T-helper 17 cell (primary cell): ENCODE measurements at regions not wholly inside any gene's neighbourhood (a gene's known extent, or its start where the extent isn't known, plus 50 kb on each side); places are given as distances from the start of the nearest gene placed in this dataset.
"Not testable (repeated sequence)": the region's sequence is repeated elsewhere in the genome, so short reads cannot be mapped to it uniquely, and the experiment has no call there.

Source experiments
- ATAC-seq: fragments of 150-1000 bp; cut with Tn5 transposase; 2 replicates; pipeline ENCODE4 v1.10.0; 2021; ENCODE audit warnings: mild to moderate bottlenecking, moderate library complexity
- DNase-seq, 3 donors: peaks; one replicate each; pipeline versions ENCODE4 v3.0.0 to v3.0.0-alpha.2; 2020 to 2021
- H3K9me3 ChIP-seq: one replicate; pipeline ENCODE4 v1.7.0; 2013; ENCODE audit warnings: low read length, mild to moderate bottlenecking; ENCODE audit not compliant: control insufficient read depth, poor library complexity, severe bottlenecking
- H3K27ac Mint-ChIP-seq: one replicate; pipeline ENCODE4 v1.8.0; 2022; ENCODE audit warnings: mild to moderate bottlenecking, moderate library complexity, mixed read lengths
- H3K27me3 Mint-ChIP-seq: one replicate; pipeline ENCODE4 v1.8.0; 2022; ENCODE audit warnings: mixed read lengths
- H3K36me3 Mint-ChIP-seq: one replicate; pipeline ENCODE4 v1.8.0; 2022; ENCODE audit warnings: low read depth, mixed read lengths
- H3K4me1 Mint-ChIP-seq: one replicate; pipeline ENCODE4 v1.8.0; 2022; ENCODE audit warnings: mild to moderate bottlenecking, mixed read lengths
- H3K4me3 Mint-ChIP-seq: one replicate; pipeline ENCODE4 v1.8.0; 2022; ENCODE audit warnings: mild to moderate bottlenecking, moderate library complexity, mixed read lengths

GRCh38 chr5:99243111-99243510, 314.3 kb upstream of the CHD1 start:
- no peaks in the 10 kb centered on the region for H3K9me3 ChIP-seq
- H3K27me3 Mint-ChIP-seq, result no peaks in the 10 kb centered on the region
- DNase-seq, result no peak
- ATAC-seq, result no peak
- no peaks in the 10 kb centered on the region for H3K4me1 Mint-ChIP-seq
- no peak overlapping the region for H3K4me3 Mint-ChIP-seq
- H3K27ac Mint-ChIP-seq, result no peak overlapping the region
- H3K36me3 Mint-ChIP-seq, result no peaks in the 10 kb centered on the region

- no peaks in the 10 kb centered on the region for H3K9me3 ChIP-seq
- Mint-ChIP-seq H3K36me3 (no peaks in the 10 kb centered on the region), H3K4me1 (no peaks in the 10 kb centered on the region), H3K4me3 (no peak overlapping the region), H3K27me3 (no peaks in the 10 kb centered on the region), H3K27ac (no peak overlapping the region)
- no peak for ATAC-seq
- no peak for DNase-seq
Observed at GRCh38 chr5:99239826-99240360, 311.1 kb upstream of the CHD1 start.

- no peak for ATAC-seq
- no peaks in the 10 kb centered on the region for H3K4me1 Mint-ChIP-seq
- H3K27me3 Mint-ChIP-seq, result peaks cover 19% of the 10 kb centered on the region
- DNase-seq, result no peak
- H3K27ac Mint-ChIP-seq, result no peak overlapping the region
- H3K36me3 Mint-ChIP-seq, result no peaks in the 10 kb centered on the region
- no peaks in the 10 kb centered on the region for H3K9me3 ChIP-seq
- H3K4me3 Mint-ChIP-seq, result no peak overlapping the region
Observed at GRCh38 chr5:99191206-99191745, 262.5 kb upstream of the CHD1 start.

DNA sequence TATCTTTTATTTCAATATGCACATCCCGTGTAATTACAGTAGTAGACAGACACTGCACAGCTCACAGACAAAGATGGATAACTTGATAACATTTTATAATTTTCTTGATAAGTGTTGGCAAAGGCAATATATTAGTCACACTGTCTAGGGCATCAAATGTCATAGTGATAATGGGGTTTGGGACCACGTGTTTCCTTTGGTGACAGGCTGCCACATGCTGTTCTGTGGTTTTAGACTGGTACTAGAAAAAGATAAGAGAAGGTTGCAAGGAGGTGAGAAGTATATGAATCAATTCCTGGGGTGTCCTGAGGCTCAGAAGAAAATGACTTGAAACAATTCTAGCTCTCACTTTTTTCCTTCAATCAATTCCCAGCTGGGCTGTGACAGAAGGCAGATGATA, 258.8 kb upstream of the CHD1 start:
- DNase-seq, result no peak
- Mint-ChIP-seq H3K27me3 (peaks cover 19% of the 10 kb centered on the region), H3K4me3 (no peak overlapping the region), H3K4me1 (no peaks in the 10 kb centered on the region), H3K36me3 (no peaks in the 10 kb centered on the region), H3K27ac (no peak overlapping the region)
- ATAC-seq, result no peak
- no peaks in the 10 kb centered on the region for H3K9me3 ChIP-seq

DNA sequence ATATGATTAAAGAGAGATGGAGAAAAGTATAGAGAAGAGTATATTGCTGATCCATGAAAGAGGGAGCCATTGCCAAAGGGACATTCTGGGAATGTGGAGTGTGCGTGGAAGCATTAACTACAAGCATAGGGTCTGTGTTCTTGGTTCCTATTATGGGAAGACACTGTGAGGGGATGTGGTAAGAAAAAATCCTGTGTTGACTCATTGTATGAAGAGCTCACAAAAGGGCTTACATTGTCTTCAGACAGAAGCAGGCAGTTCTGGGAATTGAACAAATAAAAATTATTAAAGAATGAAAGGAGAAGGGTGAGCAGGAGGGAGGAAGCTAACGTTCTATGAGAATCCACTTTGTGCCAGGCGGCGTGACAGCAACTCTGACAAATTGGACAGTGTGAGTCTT, 250.4 kb upstream of the CHD1 start:
- Mint-ChIP-seq H3K4me3 (no peak overlapping the region), H3K4me1 (no peaks in the 10 kb centered on the region), H3K27me3 (peaks cover 14% of the 10 kb centered on the region), H3K27ac (no peak overlapping the region), H3K36me3 (no peaks in the 10 kb centered on the region)
- DNase-seq, result no peak
- no peak for ATAC-seq
- H3K9me3 ChIP-seq, result no peaks in the 10 kb centered on the region

GRCh38 chr5:99177796-99178195, 249.0 kb upstream of the CHD1 start:
- peaks cover 14% of the 10 kb centered on the region for H3K27me3 Mint-ChIP-seq
- no peak overlapping the region for H3K4me3 Mint-ChIP-seq
- ATAC-seq (no peak), DNase-seq (no peak)
- no peaks in the 10 kb centered on the region for H3K4me1 Mint-ChIP-seq
- H3K9me3 ChIP-seq, result no peaks in the 10 kb centered on the region
- no peaks in the 10 kb centered on the region for H3K36me3 Mint-ChIP-seq
- H3K27ac Mint-ChIP-seq, result no peak overlapping the region

DNA sequence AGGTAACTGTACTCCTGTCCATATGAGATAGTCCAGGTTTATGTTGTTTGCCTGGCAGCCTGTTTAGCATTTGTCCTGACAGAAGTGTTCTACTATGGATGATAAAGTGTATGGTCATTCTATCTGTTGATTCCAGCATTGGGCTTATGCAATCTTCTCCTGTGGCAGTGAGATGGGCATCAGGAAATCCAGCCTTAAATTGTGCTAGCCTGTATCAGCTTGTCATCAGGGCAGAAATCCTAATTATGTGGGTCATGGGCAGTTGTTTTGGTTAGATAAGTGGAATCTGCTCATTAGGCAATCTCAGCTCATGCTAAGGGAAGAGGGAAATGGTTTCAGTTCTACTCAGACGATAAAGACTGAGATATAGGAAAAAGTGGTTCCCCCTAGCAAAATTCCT, 247.4 kb upstream of the CHD1 start:
- DNase-seq (no peak), ATAC-seq (no peak)
- Mint-ChIP-seq H3K4me1 (no peaks in the 10 kb centered on the region), H3K36me3 (no peaks in the 10 kb centered on the region), H3K4me3 (no peak overlapping the region), H3K27me3 (peaks cover 14% of the 10 kb centered on the region), H3K27ac (no peak overlapping the region)
- H3K9me3 ChIP-seq, result no peaks in the 10 kb centered on the region

- Mint-ChIP-seq H3K4me1 (no peaks in the 10 kb centered on the region), H3K4me3 (no peak overlapping the region), H3K27ac (no peak overlapping the region), H3K36me3 (no peaks in the 10 kb centered on the region), H3K27me3 (peaks cover 18% of the 10 kb centered on the region)
- no peak for ATAC-seq
- DNase-seq, result no peak
- H3K9me3 ChIP-seq, result no peaks in the 10 kb centered on the region
Observed at GRCh38 chr5:99169309-99169708, 240.5 kb upstream of the CHD1 start.

DNA sequence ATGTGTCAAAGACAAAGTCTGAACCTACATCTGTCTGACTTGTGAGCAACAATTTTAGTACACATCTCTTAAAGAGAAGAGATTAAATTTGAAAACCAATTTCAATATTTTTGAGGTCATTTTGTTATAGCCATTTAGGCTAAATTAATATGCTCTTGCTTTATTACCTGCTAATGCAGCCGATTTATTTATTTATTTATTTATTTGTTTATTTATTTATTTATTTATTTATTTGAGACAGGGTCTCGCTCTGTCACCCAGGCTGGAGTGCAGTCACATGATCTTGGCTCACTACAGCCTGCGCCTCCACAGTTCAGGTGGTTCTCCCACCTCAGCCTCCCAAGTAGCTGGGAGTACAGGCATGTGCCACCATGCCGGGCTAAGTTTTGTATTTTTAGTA, 232.7 kb upstream of the CHD1 start:
- H3K36me3 Mint-ChIP-seq, H3K27ac Mint-ChIP-seq, DNase-seq, ATAC-seq, H3K9me3 ChIP-seq, H3K4me3 Mint-ChIP-seq, H3K4me1 Mint-ChIP-seq: not testable (repeated sequence)
- peaks cover 18% of the 10 kb centered on the region for H3K27me3 Mint-ChIP-seq

DNA sequence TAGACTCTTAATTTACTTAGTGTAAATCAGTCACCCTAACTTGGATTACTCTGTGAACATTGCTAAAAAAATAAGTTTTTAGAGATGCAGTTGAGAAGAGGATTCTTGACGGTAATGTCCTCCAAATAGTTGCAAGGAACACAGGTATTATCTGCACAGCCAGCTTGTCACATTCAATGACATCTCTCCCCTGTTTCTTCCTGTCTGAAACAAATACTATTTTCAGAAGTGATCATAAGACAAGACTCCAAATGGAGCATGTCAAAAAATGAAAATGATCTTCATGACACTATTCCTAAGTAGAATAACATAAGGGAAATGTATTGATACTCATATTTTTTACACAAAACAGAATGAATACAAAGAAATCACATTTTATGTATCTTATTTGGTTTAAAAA, 227.9 kb upstream of the CHD1 start:
- Mint-ChIP-seq H3K4me3 (no peak overlapping the region), H3K27ac (no peak overlapping the region), H3K36me3 (peaks cover 2% of the 10 kb centered on the region), H3K4me1 (no peaks in the 10 kb centered on the region), H3K27me3 (peaks cover 10% of the 10 kb centered on the region)
- no peaks in the 10 kb centered on the region for H3K9me3 ChIP-seq
- ATAC-seq, result no peak
- DNase-seq, result no peak

GRCh38 chr5:99143283-99143795, 214.5 kb upstream of the CHD1 start:
- H3K4me3 Mint-ChIP-seq, H3K36me3 Mint-ChIP-seq, H3K27me3 Mint-ChIP-seq, ATAC-seq, DNase-seq, H3K27ac Mint-ChIP-seq, H3K9me3 ChIP-seq, H3K4me1 Mint-ChIP-seq: not testable (repeated sequence)

- H3K9me3 ChIP-seq, result no peaks in the 10 kb centered on the region
- Mint-ChIP-seq H3K27ac (no peak overlapping the region), H3K36me3 (no peaks in the 10 kb centered on the region), H3K4me1 (no peaks in the 10 kb centered on the region), H3K27me3 (peaks cover 11% of the 10 kb centered on the region), H3K4me3 (no peak overlapping the region)
- DNase-seq (no peak), ATAC-seq (no peak)
Observed at GRCh38 chr5:99141534-99142128, 212.8 kb upstream of the CHD1 start.

DNA sequence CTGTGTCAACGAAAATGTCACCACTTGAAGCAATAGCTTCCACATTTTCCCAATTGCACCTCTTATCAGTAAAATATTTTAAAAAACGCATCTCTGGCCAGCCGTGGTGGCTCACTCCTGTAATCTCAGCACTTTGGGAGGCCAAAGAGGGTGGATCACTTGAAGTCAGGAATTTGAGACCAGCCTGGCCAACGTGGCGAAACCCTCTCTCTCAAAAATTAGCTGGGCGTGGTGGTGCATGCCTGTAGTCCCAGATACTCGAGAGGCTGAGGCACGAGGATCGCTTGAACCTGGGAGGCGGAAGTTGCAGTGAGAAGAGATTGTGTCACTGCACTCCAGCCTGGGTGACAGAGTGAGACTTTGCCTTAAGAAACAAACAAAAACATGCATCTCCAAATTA, 210.1 kb upstream of the CHD1 start:
- H3K36me3 Mint-ChIP-seq, result no peaks in the 10 kb centered on the region

GRCh38 chr5:99133921-99134320, 205.1 kb upstream of the CHD1 start:
- no peak overlapping the region for H3K27ac Mint-ChIP-seq
- H3K9me3 ChIP-seq, result no peaks in the 10 kb centered on the region
- H3K27me3 Mint-ChIP-seq, result peaks cover 17% of the 10 kb centered on the region
- DNase-seq (no peak), ATAC-seq (no peak)
- no peaks in the 10 kb centered on the region for H3K36me3 Mint-ChIP-seq
- no peak overlapping the region for H3K4me3 Mint-ChIP-seq
- H3K4me1 Mint-ChIP-seq, result no peaks in the 10 kb centered on the region

More for the DNA sequence above, 210.1 kb upstream of the CHD1 start:
- H3K27ac Mint-ChIP-seq, result no peak overlapping the region
- ATAC-seq (no peak), DNase-seq (no peak)
- H3K27me3 Mint-ChIP-seq, result peaks cover 12% of the 10 kb centered on the region
- no peaks in the 10 kb centered on the region for H3K9me3 ChIP-seq
- no peaks in the 10 kb centered on the region for H3K4me1 Mint-ChIP-seq
- H3K4me3 Mint-ChIP-seq, result no peak overlapping the region
